GM21390 (cell line): ENCODE measurements at regions not wholly inside any gene's neighbourhood (a gene's known extent, or its start where the extent isn't known, plus 50 kb on each side); places are given as distances from the start of the nearest gene placed in this dataset.

ENCODE experiments used
- ATAC-seq: cut with Tn5 transposase; IDR thresholded peaks from one replicate; pipeline ENCODE4 v1.9.1; 2021; ENCODE audit not compliant: unreplicated experiment

GRCh38 chr5:143992496-143992895, 178.0 kb downstream of the YIPF5 start:
- no peak for ATAC-seq

GRCh38 chr5:144002876-144003275, 167.6 kb downstream of the YIPF5 start:
- ATAC-seq: no peak

DNA sequence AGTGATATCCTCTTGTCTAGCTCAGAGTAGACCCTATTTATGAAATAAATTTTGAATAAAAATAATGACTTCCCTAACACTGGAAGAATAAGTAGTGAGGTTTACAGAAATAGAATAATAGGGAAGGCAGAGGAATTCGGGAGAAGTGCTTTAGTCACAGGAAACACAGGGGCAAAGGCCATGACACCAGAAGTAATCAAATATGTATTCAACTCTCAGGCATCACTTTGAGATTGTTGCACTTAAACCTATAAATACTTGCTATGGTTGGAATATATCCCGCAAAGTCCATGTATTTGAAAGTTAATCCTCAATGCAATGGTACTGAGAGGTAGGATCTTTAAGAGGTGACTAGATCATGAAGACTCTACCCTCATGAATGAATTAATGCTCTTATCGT, 166.8 kb downstream of the YIPF5 start:
- ATAC-seq: no peak

DNA sequence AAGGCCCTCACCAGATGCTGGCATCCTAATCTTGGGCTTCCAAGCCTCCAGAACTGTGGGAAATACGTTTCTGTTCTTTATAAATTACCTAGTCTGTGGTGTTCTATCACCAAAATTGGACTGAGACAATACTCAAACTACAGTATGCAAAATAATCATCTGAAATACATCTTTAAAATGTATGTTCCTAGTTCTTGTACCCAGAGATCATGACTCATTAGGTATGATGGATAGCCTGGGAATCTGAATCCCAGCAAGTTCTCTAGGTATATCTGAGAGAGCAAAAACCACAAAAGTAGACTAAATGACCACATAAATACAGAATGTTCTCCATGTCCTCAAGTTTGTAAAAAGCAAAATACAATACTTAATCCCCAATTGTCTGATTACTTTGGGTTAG, 166.3 kb downstream of the YIPF5 start:
- no peak for ATAC-seq

- no peak for ATAC-seq
These were observed 165.7 kb downstream of the YIPF5 start for GRCh38 chr5:144004751-144005150.

GRCh38 chr5:144009116-144009515, 161.3 kb downstream of the YIPF5 start:
- ATAC-seq: no peak

GRCh38 chr5:144011388-144011787, 159.1 kb downstream of the YIPF5 start:
- ATAC-seq: no peak

GRCh38 chr5:144013816-144014215, 156.6 kb downstream of the YIPF5 start:
- no peak for ATAC-seq

GRCh38 chr5:144015961-144016360, 154.5 kb downstream of the YIPF5 start:
- ATAC-seq: no peak

GRCh38 chr5:144017119-144017518, 153.3 kb downstream of the YIPF5 start:
- no peak for ATAC-seq

DNA sequence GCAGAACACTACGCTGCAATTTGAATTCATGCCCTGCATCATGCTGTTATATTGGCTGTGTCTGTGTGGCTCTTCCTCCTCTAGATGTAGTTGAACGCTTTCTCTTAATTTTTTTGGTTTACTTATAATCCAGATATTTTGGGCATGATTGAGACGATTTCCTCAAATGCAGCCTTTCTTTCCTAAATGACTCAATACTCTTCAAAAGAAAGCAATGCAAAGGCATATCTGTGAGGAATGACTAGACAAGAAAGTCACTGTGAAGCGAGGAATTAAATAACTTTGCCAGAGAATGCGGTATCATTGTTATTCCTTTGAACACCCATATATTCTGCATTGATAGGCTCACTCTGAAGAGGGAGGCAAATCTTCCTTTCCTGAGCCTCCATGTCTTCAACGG, 152.8 kb downstream of the YIPF5 start:
- no peak for ATAC-seq

DNA sequence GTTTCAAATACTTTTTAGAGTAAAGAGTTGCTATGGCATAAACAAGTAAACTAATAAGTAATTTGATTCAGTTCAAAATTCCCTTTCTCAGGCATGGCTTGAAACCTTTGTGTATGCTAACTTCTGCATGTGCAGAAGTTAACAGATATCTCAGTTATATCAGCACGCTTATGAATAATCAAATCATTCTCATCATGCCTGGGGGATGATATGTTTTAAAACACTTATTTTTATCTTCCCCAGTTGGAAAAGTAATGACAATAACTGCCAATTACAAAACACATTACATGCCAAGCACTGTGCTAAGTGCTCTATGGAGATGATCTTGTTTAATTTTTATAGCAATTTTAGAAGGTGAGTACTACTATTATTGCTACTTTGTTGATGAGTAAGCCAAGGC, 146.4 kb downstream of the YIPF5 start:
- ATAC-seq: no peak

DNA sequence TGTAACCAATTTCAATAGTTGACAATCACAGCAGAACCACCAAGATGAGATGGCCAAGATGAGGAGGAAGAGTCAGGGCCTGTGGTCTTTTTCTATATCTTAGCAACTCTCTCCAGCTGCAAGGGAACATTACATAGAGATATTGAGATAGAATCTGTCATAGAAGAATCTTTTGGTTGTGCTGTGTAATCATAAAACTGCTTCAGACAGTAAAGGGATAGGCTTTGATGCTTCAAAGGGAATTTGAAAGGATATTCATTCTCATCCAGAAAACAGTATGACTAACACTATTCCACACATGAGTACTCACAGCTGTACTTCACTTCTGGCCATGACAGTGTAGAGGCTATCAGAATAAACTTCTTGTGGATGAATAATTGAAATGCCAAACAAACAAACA, 145.9 kb downstream of the YIPF5 start:
- ATAC-seq: no peak

- no peak for ATAC-seq
These were observed 144.2 kb downstream of the YIPF5 start for GRCh38 chr5:144026286-144026685.

GRCh38 chr5:144028058-144028457, 142.4 kb downstream of the YIPF5 start:
- ATAC-seq: no peak

GRCh38 chr5:144028636-144029035, 141.8 kb downstream of the YIPF5 start:
- ATAC-seq: no peak

- ATAC-seq: no peak
These were observed 139.6 kb downstream of the YIPF5 start for GRCh38 chr5:144030904-144031303.

DNA sequence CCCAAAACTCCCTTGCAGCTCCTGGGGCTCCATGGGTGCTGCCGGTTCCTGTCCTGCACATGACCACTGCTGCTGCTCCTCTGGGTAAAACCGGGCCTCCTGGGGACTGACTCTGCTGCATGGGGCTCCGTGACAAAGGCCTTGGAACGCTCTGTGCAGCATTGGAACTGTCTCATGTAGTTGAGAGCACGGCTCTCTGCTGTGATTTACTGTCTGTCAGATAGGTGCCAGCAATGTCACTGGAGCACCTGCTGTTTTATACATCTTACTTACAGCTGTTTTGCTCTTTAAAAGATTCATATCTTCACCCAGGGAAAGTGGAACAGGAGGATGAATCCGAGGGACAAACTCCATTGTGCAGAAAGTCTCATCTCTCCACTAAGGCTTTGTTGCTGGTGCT, 138.1 kb downstream of the YIPF5 start:
- no peak for ATAC-seq

- ATAC-seq: no peak
These were observed 137.0 kb downstream of the YIPF5 start for GRCh38 chr5:144033486-144033885.

DNA sequence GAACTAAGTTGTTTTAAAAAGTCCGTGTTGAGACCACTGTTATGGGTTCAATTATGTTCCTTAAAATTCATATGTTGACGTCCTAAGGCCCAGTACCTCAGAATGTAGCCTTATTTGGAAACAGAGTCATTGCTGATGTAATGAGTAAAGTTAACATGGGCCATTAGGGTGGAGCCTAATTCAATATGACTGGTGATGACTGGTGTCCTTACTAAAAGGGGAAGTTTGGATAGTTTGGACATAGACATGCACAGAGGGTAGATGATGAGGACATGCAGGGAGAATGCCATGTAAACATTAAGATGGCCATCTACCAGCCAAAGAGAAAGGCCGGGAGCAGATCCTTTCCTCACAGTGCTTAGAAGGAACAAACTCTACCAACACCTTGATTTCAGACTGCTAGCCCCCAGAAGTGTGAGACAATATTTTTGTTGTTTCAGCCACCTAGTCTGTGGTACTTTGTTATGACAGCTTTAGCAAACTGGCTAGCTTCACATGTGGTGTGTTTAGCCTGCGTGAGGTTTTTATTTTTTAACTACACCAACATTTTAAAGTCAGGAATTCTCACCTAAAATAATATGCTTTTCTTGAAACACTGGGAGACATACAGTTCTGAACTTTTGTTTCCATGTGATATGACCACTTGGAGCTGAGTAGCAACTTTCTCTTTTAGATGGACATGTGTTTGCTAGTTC, 135.3 kb downstream of the YIPF5 start:
- ATAC-seq: no peak

- ATAC-seq: no peak
These were observed 134.0 kb downstream of the YIPF5 start for GRCh38 chr5:144036476-144036875.

DNA sequence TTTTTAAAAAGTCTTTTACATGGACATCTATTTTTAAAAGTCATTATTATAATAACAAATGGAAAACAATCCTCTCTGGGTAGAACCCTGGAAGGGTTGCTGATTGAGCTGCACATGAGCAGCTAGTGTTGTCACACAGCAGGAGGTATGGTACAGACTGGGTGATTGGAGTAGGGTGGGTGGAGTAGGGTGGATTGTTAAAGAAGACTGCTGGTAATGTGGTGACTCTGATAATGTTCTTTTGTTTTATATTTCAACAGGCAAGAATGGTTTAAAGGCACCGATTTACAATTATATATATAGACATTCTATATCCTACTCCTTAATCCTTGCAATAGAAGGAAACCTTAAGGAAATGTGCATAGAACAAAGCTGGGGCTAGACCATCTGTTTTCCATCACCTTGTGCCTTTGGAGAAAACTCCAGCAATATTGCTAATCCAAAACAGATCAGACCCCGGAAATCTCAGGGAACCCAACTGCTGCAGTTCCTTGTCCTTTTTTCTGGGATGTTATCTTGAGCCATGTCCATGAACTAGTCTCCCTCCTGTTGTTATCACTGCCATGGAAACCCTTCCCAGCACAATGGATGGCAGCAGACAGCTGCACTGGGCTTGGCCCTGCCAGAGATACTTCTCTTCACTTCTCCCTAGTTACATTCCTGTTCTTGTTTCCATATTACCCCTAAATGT, 129.7 kb downstream of the YIPF5 start:
- ATAC-seq: no peak

- no peak for ATAC-seq
These were observed 128.3 kb downstream of the YIPF5 start for GRCh38 chr5:144042156-144042555.
